RWPE2 (cell line): ENCODE measurements at regions not wholly inside any gene's neighbourhood (a gene's known extent, or its start where the extent isn't known, plus 50 kb on each side); places are given as distances from the start of the nearest gene placed in this dataset.

Experiments
- ATAC-seq: fragments of 200-7000 bp; cut with Tn5 transposase; 3 replicates; pipeline ENCODE4 v1.9.1; 2021; ENCODE audit warnings: low read depth
- DNase-seq: peaks from one replicate; pipeline ENCODE4 v3.0.0-alpha.2; 2020; ENCODE audit warnings: low spot score
- H3K27ac ChIP-seq: fragments of 450-650 bp; 2 replicates; pipeline ENCODE4 v1.5.1; 2017; ENCODE audit warnings: mild to moderate bottlenecking; ENCODE audit not compliant: poor library complexity, severe bottlenecking
- H3K27me3 ChIP-seq: fragments of 250-450 bp; sonication (Bioruptor Pico); 2 replicates; pipeline ENCODE4 v1.5.1; 2021; ENCODE audit warnings: mild to moderate bottlenecking, moderate library complexity; ENCODE audit not compliant: insufficient read depth, poor library complexity, severe bottlenecking
- H3K36me3 ChIP-seq: fragments of 250-450 bp; sonication (Bioruptor Pico); 2 replicates; pipeline ENCODE4 v1.5.1; 2020; ENCODE audit warnings: low read depth, mild to moderate bottlenecking, moderate library complexity
- H3K4me1 ChIP-seq: fragments of 250-450 bp; sonication (Bioruptor Pico); 2 replicates; pipeline ENCODE4 v1.5.1; 2021; ENCODE audit warnings: mild to moderate bottlenecking, moderate library complexity; ENCODE audit not compliant: insufficient read depth, poor library complexity, severe bottlenecking
- H3K4me3 ChIP-seq: fragments of 250-450 bp; sonication (Bioruptor Pico); 2 replicates; pipeline ENCODE4 v1.5.1; 2021; ENCODE audit warnings: mild to moderate bottlenecking, moderate library complexity; ENCODE audit not compliant: severe bottlenecking
- H3K9me3 ChIP-seq: fragments of 250-450 bp; sonication (Bioruptor Pico); 2 replicates; pipeline ENCODE4 v1.5.1; 2021; ENCODE audit warnings: mild to moderate bottlenecking, moderate library complexity; ENCODE audit not compliant: severe bottlenecking
- CTCF ChIP-seq: fragments of 450-650 bp; IDR thresholded peaks from one replicate; pipeline ENCODE4 v1.5.1; 2017; ENCODE audit warnings: mild to moderate bottlenecking, moderate library complexity; ENCODE audit not compliant: poor library complexity, severe bottlenecking

- H3K4me1 ChIP-seq = no peaks in the 10 kb centered on the region
- H3K27me3 ChIP-seq = peaks cover 11% of the 10 kb centered on the region
- TF ChIP-seq CTCF = no peak
- H3K9me3 ChIP-seq = no peaks in the 10 kb centered on the region
- no peaks in the 10 kb centered on the region for H3K36me3 ChIP-seq
- ATAC-seq (no peak), DNase-seq (no peak)
- H3K27ac ChIP-seq = no peak overlapping the region
- no peak overlapping the region for H3K4me3 ChIP-seq
These were observed 108.1 kb upstream of the POU3F3 start for GRCh38 chr2:104745846-104746245.

GRCh38 chr2:104746299-104746698 lies 107.6 kb upstream of the POU3F3 start:
- no peaks in the 10 kb centered on the region for H3K9me3 ChIP-seq
- H3K4me1 ChIP-seq = no peaks in the 10 kb centered on the region
- no peak for TF ChIP-seq CTCF
- no peak overlapping the region for H3K27ac ChIP-seq
- peaks cover 11% of the 10 kb centered on the region for H3K27me3 ChIP-seq
- no peak for ATAC-seq
- no peaks in the 10 kb centered on the region for H3K36me3 ChIP-seq
- no peak overlapping the region for H3K4me3 ChIP-seq
- no peak for DNase-seq

- peaks cover 11% of the 10 kb centered on the region for H3K27me3 ChIP-seq
- ATAC-seq = no peak
These were observed 107.1 kb upstream of the POU3F3 start for GRCh38 chr2:104746858-104747257.

GRCh38 chr2:104749856-104750460 lies 104.0 kb upstream of the POU3F3 start:
- Histone ChIP-seq H3K9me3 (no peaks in the 10 kb centered on the region), H3K4me3 (no peak overlapping the region), H3K27ac (no peak overlapping the region), H3K27me3 (peaks cover 14% of the 10 kb centered on the region), H3K36me3 (no peaks in the 10 kb centered on the region), H3K4me1 (no peaks in the 10 kb centered on the region)
- no peak for TF ChIP-seq CTCF
- DNase-seq (no peak), ATAC-seq (no peak)

More at GRCh38 chr2:104746858-104747257, 107.1 kb upstream of the POU3F3 start:
- no peak overlapping the region for H3K27ac ChIP-seq
- H3K9me3 ChIP-seq = no peaks in the 10 kb centered on the region
- no peak overlapping the region for H3K4me3 ChIP-seq
- DNase-seq = no peak
- no peak for TF ChIP-seq CTCF
- H3K4me1 ChIP-seq = no peaks in the 10 kb centered on the region
- H3K36me3 ChIP-seq = no peaks in the 10 kb centered on the region

- H3K9me3 ChIP-seq = no peaks in the 10 kb centered on the region
- H3K4me1 ChIP-seq = no peaks in the 10 kb centered on the region
- H3K27ac ChIP-seq = no peak overlapping the region
- peaks cover 8% of the 10 kb centered on the region for H3K27me3 ChIP-seq
- no peak for DNase-seq
- H3K4me3 ChIP-seq = no peak overlapping the region
- ATAC-seq = no peak
- TF ChIP-seq CTCF = no peak
- H3K36me3 ChIP-seq = no peaks in the 10 kb centered on the region
These were observed 101.4 kb upstream of the POU3F3 start for GRCh38 chr2:104752504-104752903.
